DOHH2 (cell line): ENCODE measurements at regions not wholly inside any gene's neighbourhood (a gene's known extent, or its start where the extent isn't known, plus 50 kb on each side); places are given as distances from the start of the nearest gene placed in this dataset.
"Not testable (repeated sequence)": the region's sequence is repeated elsewhere in the genome, so short reads cannot be mapped to it uniquely, and the experiment has no call there.

Source experiments
- CTCF ChIP-seq: fragments of 200-600 bp; sonication (generic); IDR thresholded peaks from one replicate; pipeline ENCODE4 v1.5.1; 2014; ENCODE audit warnings: antibody characterized with exemption, mild to moderate bottlenecking, low read depth, low read length; ENCODE audit not compliant: poor library complexity, severe bottlenecking
- EZH2phosphoT487 ChIP-seq: fragments of 200-600 bp; sonication (generic); IDR thresholded peaks from 2 replicates; pipeline ENCODE4 v1.6.1; 2017; ENCODE audit warnings: borderline replicate concordance, mild to moderate bottlenecking, antibody characterized with exemption, low read length, moderate library complexity, mixed read lengths

GRCh38 chr2:87321201-87321600, 299.6 kb upstream of the PLGLB1 start:
- TF ChIP-seq CTCF, EZH2phosphoT487: not testable (repeated sequence)
